ENCODE measurements at regions not wholly inside any gene's neighbourhood (a gene's known extent, or its start where the extent isn't known, plus 50 kb on each side); places are given as distances from the start of the nearest gene placed in this dataset.

- no peak overlapping the region for H3K4me3 ChIP-seq
- H3K27ac ChIP-seq, result no peak overlapping the region
- no peak for TF ChIP-seq CTCF (IDR thresholded peaks at IDR 0.05)
- no peak for DNase-seq (ENCODE audit: low spot score)
These were observed 511.5 kb upstream of the RAB6C start for GRCh38 chr2:129467941-129468340.

- H3K27ac ChIP-seq, result no peak overlapping the region
- no peak for TF ChIP-seq CTCF (IDR thresholded peaks at IDR 0.05)
- no peak for DNase-seq (ENCODE audit: low spot score)
- no peak overlapping the region for H3K4me3 ChIP-seq
These were observed 510.6 kb upstream of the RAB6C start for GRCh38 chr2:129468879-129469278.

GRCh38 chr2:129469389-129469788 lies 510.1 kb upstream of the RAB6C start:
- Histone ChIP-seq H3K27ac (no peak overlapping the region), H3K4me3 (no peak overlapping the region)
- TF ChIP-seq CTCF (IDR thresholded peaks at IDR 0.05), result no peak
- DNase-seq (ENCODE audit: low spot score), result no peak

- H3K4me3 ChIP-seq, result no peak overlapping the region
- TF ChIP-seq CTCF (IDR thresholded peaks at IDR 0.05), result no peak
- no peak for DNase-seq (ENCODE audit: low spot score)
- H3K27ac ChIP-seq, result no peak overlapping the region
These were observed 509.6 kb upstream of the RAB6C start for GRCh38 chr2:129469871-129470270.

GRCh38 chr2:129478902-129479517 lies 500.5 kb upstream of the RAB6C start:
- H3K4me3 ChIP-seq, result no peak overlapping the region
- no peak for TF ChIP-seq CTCF (IDR thresholded peaks at IDR 0.05)
- no peak for DNase-seq (ENCODE audit: low spot score)

GRCh38 chr2:129479892-129480291 lies 499.6 kb upstream of the RAB6C start:
- Histone ChIP-seq H3K27ac (no peak overlapping the region), H3K4me3 (no peak overlapping the region)
- DNase-seq (ENCODE audit: low spot score), result no peak
- TF ChIP-seq CTCF (IDR thresholded peaks at IDR 0.05), result no peak

More at GRCh38 chr2:129478902-129479517, 500.5 kb upstream of the RAB6C start:
- H3K27ac ChIP-seq, result no peak overlapping the region

- no peak for DNase-seq (ENCODE audit: low spot score)
- TF ChIP-seq CTCF (IDR thresholded peaks at IDR 0.05), result no peak
These were observed 498.7 kb upstream of the RAB6C start for GRCh38 chr2:129480790-129481189.

More at GRCh38 chr2:129480790-129481189, 498.7 kb upstream of the RAB6C start:
- Histone ChIP-seq H3K4me3 (no peak overlapping the region), H3K27ac (no peak overlapping the region)

Measured in coronary artery (tissue), 2 donors.